Body of pancreas (tissue), 4 donors: ENCODE measurements at regions not wholly inside any gene's neighbourhood (a gene's known extent, or its start where the extent isn't known, plus 50 kb on each side); places are given as distances from the start of the nearest gene placed in this dataset.

ENCODE experiments used
- CTCF ChIP-seq, 7 experiments: fragments of 450-650 bp in 4 of 7; fragments of 200-600 bp in 3 of 7; sonication (generic) in 3 of 7; IDR thresholded peaks; one replicate each; pipeline ENCODE4 v1.5.1; 2016 to 2019; ENCODE audit warnings: antibody characterized with exemption in 7 of 7
- POLR2A ChIP-seq, 3 donors: fragments of 450-650 bp; IDR thresholded peaks; one replicate each; pipeline ENCODE4 v1.6.1; 2016; ENCODE audit warnings: antibody characterized with exemption in 3 of 3, mild to moderate bottlenecking in 2 of 3

GRCh38 chr4:30835044-30835443, 114.9 kb downstream of the PCDH7 start:
- TF ChIP-seq POLR2A (IDR thresholded peaks at IDR 0.05) (no peak), CTCF (IDR thresholded peaks at IDR 0.05) (no peak)
